Sigmoid colon (tissue), 6 donors: ENCODE measurements at regions not wholly inside any gene's neighbourhood (a gene's known extent, or its start where the extent isn't known, plus 50 kb on each side); places are given as distances from the start of the nearest gene placed in this dataset.

Source experiments
- DNase-seq: peaks from one replicate; pipeline ENCODE4 v3.0.0-alpha.2; 2019
- H3K27ac ChIP-seq, 4 donors: fragments of 200-600 bp; sonication (generic); one replicate each; pipeline ENCODE4 v1.5.1; 2016 to 2019; ENCODE audit warnings: mild to moderate bottlenecking in 1 of 4
- H3K27me3 ChIP-seq, 3 donors: fragments of 200-600 bp; sonication (generic); one replicate each; pipeline ENCODE4 v1.5.1; 2019; ENCODE audit warnings: mild to moderate bottlenecking in 1 of 3
- H3K36me3 ChIP-seq, 4 donors: fragments of 200-600 bp; sonication (generic); one replicate each; pipeline ENCODE4 v1.5.1; 2016 to 2019
- H3K4me1 ChIP-seq, 4 donors: fragments of 200-600 bp; sonication (generic); one replicate each; pipeline ENCODE4 v1.5.1; 2017 to 2019
- H3K4me3 ChIP-seq, 4 donors: fragments of 200-600 bp; sonication (generic); one replicate each; pipeline ENCODE4 v1.5.1; 2017 to 2019; ENCODE audit warnings: mild to moderate bottlenecking in 2 of 4, moderate library complexity in 1 of 4
- H3K9me3 ChIP-seq, 4 donors: fragments of 200-600 bp in 3 of 4; sonication (generic) in 3 of 4; one replicate each; pipeline versions ENCODE4 v1.5.1 to v1.6.1; 2013 to 2019
- EP300 ChIP-seq, 4 donors: sonication (generic); formaldehyde crosslinking; IDR thresholded peaks; one replicate each; pipeline ENCODE4 v1.6.1; 2017; ENCODE audit warnings: antibody characterized with exemption in 4 of 4
- POLR2A ChIP-seq, 2 donors: fragments of 450-650 bp; IDR thresholded peaks; one replicate each; pipeline ENCODE4 v1.6.1; 2016; ENCODE audit warnings: antibody characterized with exemption in 2 of 2, mild to moderate bottlenecking in 2 of 2, moderate library complexity in 2 of 2
- POLR2AphosphoS5 ChIP-seq, 4 donors: sonication (generic); formaldehyde crosslinking; IDR thresholded peaks; one replicate each; pipeline ENCODE4 v1.6.1; 2017; ENCODE audit warnings: antibody characterized with exemption in 4 of 4
- WGBS, 2 donors: extraction: QIAGEN DNeasy Blood & Tissue Kit; methylation state at CpG; one replicate each; pipeline ENCODE4 v1.1.7; 2013; 5-methylcytosine and 5-hydroxymethylcytosine counted together
- intact Hi-C: fragments of 100-400 bp; cut with DNase I; formaldehyde crosslinking; loops from one replicate; pipeline ENCODE4 v1.15.1; 2023
- TF ChIP-seq, protein P1 (sequence below), 4 experiments: fragments of 450-650 bp in 3 of 4; fragments of 200-600 bp in 1 of 4; IDR thresholded peaks; one replicate each; pipeline ENCODE4 v1.5.1; 2016 to 2019; ENCODE audit warnings: antibody characterized with exemption in 4 of 4, mild to moderate bottlenecking in 3 of 4, moderate library complexity in 2 of 4
- donor health status: healthy with polysubstance abuse.
- donor health status: healthy.

DNA sequence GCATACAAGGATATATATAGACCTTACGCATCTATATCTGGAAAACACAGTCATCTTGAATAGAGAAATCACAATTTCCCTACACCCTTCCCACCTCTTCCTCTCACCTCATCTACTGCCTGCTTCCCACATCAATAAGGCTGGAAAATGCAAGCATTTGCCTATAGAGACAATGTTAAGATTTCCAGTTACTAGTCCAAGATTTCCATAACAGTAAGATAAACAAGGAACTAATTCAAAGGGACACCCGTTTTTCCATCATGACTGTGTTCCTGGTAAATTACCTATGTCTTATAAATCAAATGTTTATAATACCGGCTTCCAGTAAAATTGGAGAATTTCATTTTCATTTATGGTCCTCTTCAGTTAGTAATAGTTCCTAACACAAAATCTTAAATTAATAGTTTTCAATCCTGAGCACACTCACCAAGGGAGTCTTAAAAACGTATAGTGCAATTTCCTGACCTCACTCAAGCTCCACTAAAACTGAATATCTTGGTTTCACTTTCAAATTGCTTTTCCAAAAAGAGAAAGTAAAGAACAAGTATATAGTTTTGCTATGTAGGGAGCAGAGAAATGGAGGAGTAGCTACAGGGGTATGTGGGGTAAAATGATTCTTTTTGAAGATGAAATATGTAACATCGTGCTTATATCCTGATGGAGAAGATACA is 398.7 kb downstream of the PLPP3 start:
- DNase-seq: no peak
- H3K4me1 ChIP-seq: peaks cover 0 to 17% (median 8%) of the 10 kb centered on the region in 4 donors
- H3K27ac ChIP-seq: peak overlapping the region in 3 of 4 donors; percentile 20 to 43 (median 28)
- TF ChIP-seq POLR2A (IDR thresholded peaks at IDR 0.05) (no peak), EP300 (IDR thresholded peaks at IDR 0.05) (no peak), POLR2AphosphoS5 (IDR thresholded peaks at IDR 0.05) (no peak)
- TF ChIP-seq, protein P1, sequence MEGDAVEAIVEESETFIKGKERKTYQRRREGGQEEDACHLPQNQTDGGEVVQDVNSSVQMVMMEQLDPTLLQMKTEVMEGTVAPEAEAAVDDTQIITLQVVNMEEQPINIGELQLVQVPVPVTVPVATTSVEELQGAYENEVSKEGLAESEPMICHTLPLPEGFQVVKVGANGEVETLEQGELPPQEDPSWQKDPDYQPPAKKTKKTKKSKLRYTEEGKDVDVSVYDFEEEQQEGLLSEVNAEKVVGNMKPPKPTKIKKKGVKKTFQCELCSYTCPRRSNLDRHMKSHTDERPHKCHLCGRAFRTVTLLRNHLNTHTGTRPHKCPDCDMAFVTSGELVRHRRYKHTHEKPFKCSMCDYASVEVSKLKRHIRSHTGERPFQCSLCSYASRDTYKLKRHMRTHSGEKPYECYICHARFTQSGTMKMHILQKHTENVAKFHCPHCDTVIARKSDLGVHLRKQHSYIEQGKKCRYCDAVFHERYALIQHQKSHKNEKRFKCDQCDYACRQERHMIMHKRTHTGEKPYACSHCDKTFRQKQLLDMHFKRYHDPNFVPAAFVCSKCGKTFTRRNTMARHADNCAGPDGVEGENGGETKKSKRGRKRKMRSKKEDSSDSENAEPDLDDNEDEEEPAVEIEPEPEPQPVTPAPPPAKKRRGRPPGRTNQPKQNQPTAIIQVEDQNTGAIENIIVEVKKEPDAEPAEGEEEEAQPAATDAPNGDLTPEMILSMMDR (IDR thresholded peaks at IDR 0.05): no peak
- H3K4me3 ChIP-seq: peak overlapping the region in 3 of 4 donors; percentile 24 to 39 (median 30)
- no peaks in the 10 kb centered on the region for H3K36me3 ChIP-seq
- intact Hi-C loops: loop anchor here (10.0 kb wide), 1 partner anchor 394 kb away; the partner anchor contains the start of gene PLPP3
- H3K27me3 ChIP-seq: no peaks in the 10 kb centered on the region
- H3K9me3 ChIP-seq: no peaks in the 10 kb centered on the region
- 41 to 50% methylated on average over 5 of the region's 5 CpGs for WGBS, 2 donors

DNA sequence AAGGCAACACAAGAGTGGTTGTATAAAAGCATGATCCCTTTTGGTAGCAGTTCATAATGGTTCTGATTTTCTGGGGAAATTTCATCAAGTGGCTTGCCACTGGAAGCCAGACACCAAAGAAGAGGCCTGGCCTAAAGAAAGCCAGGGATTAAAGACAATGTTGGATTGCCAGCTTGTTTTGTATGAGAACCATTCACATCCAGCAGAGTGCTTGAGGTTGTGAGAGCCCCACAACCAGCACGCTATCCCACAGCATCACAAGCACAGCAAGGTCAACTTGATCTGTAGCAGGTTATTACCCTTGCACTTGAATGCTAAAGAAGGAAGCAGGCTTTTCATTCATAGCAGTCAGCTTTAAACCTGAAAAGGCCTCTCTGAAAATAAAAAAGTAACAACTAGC is 399.8 kb downstream of the PLPP3 start:
- no peak for DNase-seq
- intact Hi-C loops: no loop called here
- Histone ChIP-seq H3K27me3 (no peaks in the 10 kb centered on the region), H3K4me3 (no peak overlapping the region), H3K4me1 (peaks cover 0 to 17% (median 8%) of the 10 kb centered on the region in 4 donors), H3K9me3 (no peaks in the 10 kb centered on the region), H3K27ac (no peak overlapping the region), H3K36me3 (no peaks in the 10 kb centered on the region)
- TF ChIP-seq, protein P1 (IDR thresholded peaks at IDR 0.05): no peak
- no peak for TF ChIP-seq POLR2A (IDR thresholded peaks at IDR 0.05)
- no peak for TF ChIP-seq EP300 (IDR thresholded peaks at IDR 0.05)
- no peak for TF ChIP-seq POLR2AphosphoS5 (IDR thresholded peaks at IDR 0.05)
- 90 to 92% methylated on average over 1 of the region's 1 CpG for WGBS, 2 donors

DNA sequence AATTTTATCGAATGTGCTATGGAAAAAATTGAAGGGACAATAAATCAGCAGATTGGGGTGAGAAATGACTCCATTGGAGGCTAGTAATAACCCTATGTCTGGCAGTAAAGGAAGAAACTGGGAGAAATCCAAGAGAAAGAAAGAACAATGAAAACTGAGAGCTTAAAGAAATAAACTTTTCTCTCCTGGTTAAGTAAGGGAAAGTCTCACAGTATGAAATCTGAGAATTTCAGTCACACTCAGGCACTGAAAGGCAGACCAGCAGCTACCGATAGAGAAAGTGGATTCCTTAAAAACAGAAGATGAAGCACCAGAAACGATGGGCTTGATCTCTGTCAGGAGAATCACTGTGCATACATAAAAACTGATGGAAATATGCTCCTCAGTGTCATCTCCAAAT is 404.2 kb downstream of the PLPP3 start:
- WGBS, 2 donors: 84 to 87% methylated on average over 3 of the region's 3 CpGs
- Histone ChIP-seq H3K4me1 (peaks cover 0 to 5% (median 1%) of the 10 kb centered on the region in 4 donors), H3K27me3 (no peaks in the 10 kb centered on the region), H3K36me3 (no peaks in the 10 kb centered on the region), H3K4me3 (no peak overlapping the region), H3K9me3 (no peaks in the 10 kb centered on the region), H3K27ac (no peak overlapping the region)
- TF ChIP-seq POLR2AphosphoS5 (IDR thresholded peaks at IDR 0.05) (no peak), POLR2A (IDR thresholded peaks at IDR 0.05) (no peak), EP300 (IDR thresholded peaks at IDR 0.05) (no peak)
- TF ChIP-seq, protein P1 (IDR thresholded peaks at IDR 0.05): no peak
- no peak for DNase-seq
- intact Hi-C loops: loop anchor here (1.0 kb wide), 1 partner anchor 22 kb away; no protein-coding TSS in a partner anchor

DNA sequence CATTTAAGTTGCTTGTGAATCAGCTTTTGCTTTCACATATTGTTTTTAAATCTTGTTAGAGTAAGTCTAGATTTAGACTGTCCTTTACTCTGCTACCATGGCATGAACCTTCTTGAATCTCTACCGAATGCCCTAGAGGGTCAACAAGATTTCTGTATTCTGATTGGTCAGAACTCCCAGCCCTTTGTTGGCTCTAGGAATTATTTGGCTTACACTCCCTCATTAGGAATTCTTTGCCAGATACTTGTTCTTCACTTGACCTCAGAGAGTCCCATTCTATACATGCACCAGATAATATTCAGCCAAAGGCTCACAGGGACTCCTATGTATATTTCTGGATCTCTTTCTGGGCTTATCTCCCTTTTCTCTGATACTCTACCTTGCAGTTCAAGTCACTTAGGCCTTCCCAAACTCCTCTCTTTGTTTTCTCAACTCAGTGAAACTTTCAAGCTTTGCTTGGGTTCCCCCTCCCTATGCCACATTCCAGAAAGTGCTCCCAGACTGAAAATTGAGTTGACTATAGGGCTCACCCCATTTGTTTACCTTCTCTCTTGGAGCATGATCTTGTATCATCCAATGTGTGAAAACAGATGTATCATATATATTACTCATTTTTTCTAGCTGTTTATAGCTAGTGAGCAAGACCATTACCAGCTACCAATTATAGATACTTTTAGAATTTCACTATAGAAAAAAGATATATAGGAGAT is 405.0 kb downstream of the PLPP3 start:
- TF ChIP-seq POLR2AphosphoS5 (IDR thresholded peaks at IDR 0.05): no peak
- TF ChIP-seq EP300 (IDR thresholded peaks at IDR 0.05): no peak
- TF ChIP-seq, protein P1 (IDR thresholded peaks at IDR 0.05): no peak
- no peak for TF ChIP-seq POLR2A (IDR thresholded peaks at IDR 0.05)
- H3K27me3 ChIP-seq: no peaks in the 10 kb centered on the region
- no peaks in the 10 kb centered on the region for H3K36me3 ChIP-seq
- WGBS, 2 donors: 72 to 87% methylated on average over 1 of the region's 1 CpG
- no peak overlapping the region for H3K27ac ChIP-seq
- no peak overlapping the region for H3K4me3 ChIP-seq
- H3K4me1 ChIP-seq: peaks cover 0 to 9% (median 2%) of the 10 kb centered on the region in 4 donors
- intact Hi-C loops: no loop called here
- DNase-seq: no peak
- no peaks in the 10 kb centered on the region for H3K9me3 ChIP-seq
